HG03139 (cell line): ENCODE measurements at regions not wholly inside any gene's neighbourhood (a gene's known extent, or its start where the extent isn't known, plus 50 kb on each side); places are given as distances from the start of the nearest gene placed in this dataset.

ENCODE experiments used
- ATAC-seq: cut with Tn5 transposase; IDR thresholded peaks from one replicate; pipeline ENCODE4 v1.9.1; 2021; ENCODE audit not compliant: unreplicated experiment

DNA sequence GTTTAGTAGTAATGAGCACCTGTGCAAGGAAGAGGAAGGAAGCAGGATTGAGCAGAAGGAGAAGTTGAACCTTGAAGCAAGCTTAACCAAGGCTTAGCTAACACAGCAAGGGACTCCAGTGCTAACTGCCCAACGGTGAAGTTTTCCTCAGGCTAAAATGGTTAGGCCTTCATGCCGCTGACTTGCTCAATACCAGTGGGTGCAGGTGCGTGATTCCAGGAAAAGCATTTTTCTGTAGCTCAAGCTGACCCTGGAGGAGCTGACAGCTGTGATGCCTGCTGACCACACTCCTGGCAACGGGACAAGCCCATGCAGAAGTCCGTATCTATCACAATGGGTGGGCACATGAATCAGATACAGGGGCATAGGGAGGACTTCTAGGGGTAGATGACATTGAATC, 76.5 kb upstream of the FGGY start:
- no peak for ATAC-seq

DNA sequence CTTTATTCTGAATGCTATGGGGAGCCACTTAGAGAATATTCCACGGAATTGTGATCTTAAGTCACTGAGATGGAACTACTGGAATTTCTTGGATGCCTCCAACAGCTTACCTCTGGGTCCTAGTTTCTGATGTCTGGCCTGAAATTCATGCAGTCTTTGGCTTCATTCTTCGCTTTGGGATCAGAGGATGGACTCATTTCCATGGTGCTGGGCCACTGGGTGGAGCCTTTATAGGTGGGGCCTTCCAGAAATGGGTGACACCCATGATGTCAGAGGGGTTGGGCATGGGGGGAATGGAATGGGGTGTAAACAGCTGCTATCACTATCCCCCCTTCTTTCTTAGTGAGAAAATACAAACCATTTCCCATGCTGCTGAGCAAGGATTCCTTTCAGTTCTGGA, 73.7 kb upstream of the FGGY start:
- no peak for ATAC-seq

DNA sequence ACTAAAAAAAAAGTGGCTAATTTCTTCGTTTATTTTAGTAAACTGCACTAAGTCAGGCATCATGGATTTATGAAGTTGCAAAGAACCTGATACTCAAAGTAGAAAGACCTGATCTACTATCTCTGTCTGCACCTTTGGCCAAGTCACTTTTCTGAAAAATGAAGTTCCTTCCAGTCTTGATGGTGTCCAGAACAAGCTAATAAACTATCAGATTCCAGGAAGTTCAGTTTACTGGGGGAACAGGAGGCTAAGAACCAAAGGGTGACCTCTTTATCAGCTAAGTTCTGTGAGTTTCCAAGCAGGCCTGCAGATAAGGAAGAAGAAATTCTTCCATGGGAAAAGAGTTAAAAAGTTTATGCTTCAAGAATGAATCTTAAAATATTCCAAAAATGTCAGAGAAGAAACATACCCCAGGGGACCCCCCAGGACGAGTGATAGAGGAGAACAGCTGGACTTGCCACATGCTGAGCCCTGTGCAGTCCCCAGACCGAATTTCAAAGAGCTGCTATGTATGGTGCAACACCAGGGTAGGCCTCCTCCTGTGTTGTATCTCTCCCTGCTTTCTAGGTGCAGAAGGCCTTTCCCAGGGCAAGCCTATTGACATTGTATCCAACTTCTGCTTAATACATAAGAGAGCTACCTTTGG, 72.8 kb upstream of the FGGY start:
- no peak for ATAC-seq

DNA sequence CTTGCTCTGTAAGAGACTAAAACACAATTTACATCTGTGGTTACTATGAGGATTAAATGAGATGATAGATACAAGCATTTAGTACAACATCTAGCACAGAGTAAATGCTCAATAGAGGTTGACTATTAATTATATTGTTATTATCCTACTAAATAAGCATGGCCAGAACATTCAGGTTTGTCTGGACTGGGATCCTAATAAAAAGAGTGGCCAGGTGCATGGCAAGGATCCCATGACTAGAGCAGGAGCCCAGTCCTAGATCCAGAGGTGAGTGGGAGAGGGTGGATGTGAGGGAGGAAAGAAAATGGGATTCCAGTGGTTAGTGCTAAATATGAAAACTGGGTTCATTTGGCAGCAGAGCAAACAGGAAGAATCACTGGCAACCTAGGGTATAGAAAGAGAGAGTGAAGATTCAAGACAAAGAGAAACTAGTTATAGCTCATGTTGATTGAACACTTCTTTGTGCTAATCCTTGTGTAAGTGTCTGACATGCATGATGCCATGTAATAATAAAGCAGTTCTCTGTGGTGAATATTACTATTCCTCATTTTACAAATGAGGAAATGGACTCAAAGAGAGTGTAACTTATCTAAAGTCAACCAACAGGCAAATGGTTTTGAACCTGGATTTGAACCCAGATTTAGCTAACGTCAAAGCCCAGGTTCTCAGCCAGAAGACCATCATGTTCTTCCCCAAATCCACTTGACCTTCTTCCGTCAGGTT, 71.1 kb upstream of the FGGY start:
- no peak for ATAC-seq

DNA sequence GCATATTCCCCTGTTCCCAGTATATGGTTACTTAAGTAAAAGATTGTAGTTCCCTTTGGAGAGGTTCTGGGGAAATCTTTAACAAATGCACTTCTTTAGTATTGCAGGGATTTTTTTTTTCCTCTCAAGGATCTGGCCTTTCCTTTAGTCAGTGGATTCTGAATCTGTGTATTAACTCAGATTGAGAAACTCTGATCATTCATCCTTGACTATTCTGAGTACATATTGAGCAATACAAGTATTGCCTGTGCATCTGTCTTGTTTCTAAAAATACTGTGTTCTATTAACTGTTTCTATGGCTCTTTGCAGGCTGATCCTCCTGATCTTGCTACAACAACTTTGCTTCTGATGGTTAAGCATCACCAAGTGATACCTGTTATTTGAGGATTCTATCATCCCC, 67.8 kb upstream of the FGGY start:
- no peak for ATAC-seq

DNA sequence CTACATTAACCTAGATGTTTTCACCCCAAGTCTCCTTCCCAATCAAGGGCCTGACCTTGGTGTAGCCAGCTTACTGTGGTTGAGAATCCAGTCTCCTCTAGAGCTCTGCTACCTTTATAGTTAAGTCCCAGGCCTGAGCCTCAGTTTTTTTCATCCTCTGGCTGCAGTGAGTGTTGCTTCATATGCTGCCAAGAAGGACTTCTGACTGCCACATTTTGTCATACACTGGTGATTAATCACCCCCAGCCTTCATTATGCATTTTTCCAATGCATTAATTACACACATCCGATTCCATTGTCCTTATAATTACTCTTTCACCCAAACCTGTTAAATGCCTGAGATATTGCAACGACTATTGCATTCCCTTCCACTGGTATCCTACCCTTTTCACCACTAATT, 66.3 kb upstream of the FGGY start:
- no peak for ATAC-seq

DNA sequence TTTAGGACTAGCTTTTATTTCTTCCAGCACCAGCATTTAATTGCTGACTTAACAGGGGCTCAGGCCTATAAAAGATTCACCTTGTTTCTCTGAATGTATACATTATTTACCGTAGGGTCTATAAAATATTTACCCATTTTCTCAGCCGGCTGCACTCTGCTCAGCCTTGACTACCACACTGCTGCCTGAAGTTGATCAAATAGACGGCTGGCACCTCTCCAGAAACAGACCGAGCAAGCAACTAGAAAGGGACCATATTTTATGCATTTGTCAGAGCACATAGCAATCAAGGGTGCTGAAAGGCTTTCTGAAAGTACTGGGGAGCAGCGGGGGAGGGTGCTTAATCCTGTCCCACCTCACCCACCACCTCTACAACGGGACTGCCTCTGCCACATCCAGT, 64.7 kb upstream of the FGGY start:
- ATAC-seq: no peak

DNA sequence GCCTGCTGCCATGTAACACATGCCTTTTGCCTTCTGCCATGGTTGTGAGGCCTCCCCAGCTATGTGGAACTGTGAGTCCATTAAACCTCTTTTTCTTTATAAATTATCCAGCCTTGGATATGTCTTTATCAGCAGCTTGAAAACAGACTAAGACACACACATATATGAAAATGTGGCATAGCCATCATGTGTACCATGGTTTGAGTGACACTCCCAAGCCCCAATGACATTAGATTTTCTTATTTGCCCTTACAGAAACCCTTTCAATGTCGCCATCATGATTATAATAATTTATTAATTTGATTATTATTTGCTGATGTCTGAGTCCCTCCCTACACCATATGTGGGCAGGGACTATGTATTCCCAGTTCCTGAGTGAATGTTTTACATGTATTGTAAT, 63.5 kb upstream of the FGGY start:
- no peak for ATAC-seq

DNA sequence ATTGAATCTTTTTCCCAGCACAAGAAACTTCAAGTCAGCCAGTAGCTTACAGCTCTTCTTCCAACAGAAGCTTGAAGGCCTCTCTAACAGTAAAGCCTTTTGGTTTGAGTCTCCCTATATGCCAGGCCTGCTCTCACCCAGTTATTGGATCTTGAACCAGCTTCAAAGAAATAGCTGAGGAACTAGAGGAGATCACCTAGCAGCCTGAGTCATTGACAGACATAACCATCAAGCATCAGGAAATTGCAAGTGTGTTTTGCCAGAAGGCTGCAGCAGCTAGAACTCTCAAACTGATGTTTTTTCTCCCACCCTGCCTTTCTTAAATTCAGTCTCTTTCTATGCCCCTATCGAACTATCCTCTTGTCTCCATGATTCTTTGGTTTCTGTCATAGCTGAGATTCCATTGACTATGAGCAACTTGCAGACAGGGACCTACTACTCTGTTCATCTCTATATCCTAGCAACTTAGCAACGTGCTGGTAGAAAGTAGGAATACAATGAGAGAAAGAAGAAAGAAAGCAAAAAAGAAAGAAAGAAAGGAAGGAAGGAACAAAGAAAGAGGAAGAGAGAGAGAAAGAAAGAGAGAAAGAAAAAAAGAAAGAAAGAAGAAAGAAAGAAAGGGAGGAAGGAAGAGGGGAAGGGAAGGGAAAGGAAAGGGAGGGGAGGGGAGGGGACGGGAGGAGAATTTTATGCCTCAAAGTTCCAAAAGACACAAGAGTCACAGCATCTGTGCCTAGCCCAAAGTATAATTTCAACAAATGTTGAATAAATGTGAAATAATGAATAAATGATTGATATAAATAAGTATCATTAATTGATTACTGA, 60.0 kb upstream of the FGGY start:
- no peak for ATAC-seq

DNA sequence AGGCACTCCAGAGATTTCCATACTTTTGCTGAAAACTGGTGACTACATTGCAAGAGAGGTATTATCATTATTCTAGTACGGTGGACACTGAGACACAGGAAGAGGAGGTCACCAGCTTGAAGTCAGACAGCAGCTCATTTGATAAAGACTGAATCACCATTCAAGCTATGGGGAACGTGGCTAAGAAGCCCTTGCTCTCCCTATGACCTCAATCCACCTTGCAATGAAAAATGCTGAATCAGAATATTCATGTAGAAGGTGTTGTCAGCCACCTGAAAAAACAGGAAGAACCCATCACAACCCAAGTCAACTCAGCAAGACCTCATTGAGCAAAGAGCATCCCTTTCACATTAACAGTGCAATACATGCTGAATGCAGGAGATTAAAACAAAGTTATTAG, 59.0 kb upstream of the FGGY start:
- no peak for ATAC-seq

DNA sequence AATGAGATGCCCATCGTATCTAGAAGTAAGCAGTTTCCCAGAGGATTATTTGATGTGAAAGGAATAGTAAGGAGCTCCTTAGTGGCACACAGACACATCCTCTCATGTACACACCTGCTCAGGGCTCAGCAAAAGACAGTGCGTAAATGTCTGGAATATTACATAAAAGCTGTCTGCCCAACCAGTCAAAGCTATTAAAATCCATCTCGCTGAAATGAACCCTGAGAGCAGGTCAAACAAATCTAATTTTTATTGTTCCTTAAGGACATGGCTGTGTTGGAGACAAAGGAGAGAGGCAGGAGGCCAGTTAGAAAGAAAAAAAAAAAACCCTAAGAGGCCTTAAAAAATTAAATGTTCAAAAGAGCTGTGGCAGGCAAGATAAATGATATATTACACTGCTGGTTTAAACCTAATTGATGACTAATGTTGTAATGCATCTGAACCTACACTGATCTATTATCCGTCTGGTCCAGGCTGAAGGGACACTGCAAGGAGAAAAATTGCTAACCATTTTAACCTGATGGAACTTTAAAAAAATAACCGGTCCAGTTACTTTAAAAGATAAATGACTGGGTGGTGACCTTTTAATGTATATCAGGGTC, 58.5 kb upstream of the FGGY start:
- ATAC-seq: no peak

DNA sequence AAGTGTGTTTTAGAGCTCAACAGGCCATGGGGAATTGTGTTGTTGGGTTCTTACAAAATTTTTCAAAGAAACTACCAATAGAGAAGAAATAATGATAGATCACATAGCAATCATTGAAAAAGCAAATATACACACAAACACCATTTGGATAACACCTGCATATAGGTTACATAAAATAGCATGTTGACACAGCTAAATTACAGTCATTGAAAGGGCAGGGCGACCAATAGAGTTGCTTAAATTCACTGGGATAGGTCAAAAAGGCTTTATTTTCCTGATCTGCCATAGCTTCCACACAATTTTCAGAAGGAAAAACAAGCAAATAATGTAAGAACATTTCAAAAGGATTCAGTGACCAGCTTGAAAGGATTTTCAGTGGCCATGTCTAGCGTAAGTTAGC, 57.9 kb upstream of the FGGY start:
- no peak for ATAC-seq

DNA sequence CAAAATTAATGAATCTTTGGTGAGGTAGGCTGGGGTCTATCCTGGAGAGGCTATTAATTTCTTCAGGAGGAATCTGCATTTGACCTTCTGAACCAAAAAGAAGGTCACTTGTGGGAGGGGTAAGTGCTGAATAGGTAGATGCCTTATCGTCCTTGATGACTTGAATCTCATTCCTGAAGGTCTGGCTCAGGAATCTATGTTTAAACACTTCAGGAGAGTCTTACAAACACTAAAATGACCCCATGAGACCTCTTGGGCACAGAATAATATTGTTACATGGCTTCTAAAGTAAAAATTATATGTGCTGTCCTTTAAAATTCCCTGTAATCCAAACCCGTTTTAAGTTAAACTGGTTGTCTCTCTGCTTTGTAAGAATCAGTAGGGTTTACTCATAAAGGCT, 55.0 kb upstream of the FGGY start:
- no peak for ATAC-seq

DNA sequence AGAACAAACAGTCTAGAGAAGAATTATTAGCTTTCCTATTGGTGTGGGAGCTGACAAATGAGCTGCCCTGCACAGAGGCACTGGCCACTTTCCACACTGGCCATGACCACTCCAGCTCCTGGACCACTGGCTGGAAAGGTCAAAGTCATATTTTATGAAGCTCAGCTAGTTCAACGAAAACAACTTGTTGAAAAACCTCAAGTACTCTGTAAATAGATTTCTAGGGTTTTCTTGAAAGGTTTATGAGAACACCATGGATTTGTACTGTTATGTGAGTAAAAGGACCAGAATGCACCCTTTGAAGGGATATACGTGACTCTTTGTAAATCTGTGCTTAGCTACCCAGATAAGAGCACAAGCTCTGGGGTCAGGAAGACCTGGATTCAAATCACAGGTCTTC, 54.5 kb upstream of the FGGY start:
- ATAC-seq: no peak

DNA sequence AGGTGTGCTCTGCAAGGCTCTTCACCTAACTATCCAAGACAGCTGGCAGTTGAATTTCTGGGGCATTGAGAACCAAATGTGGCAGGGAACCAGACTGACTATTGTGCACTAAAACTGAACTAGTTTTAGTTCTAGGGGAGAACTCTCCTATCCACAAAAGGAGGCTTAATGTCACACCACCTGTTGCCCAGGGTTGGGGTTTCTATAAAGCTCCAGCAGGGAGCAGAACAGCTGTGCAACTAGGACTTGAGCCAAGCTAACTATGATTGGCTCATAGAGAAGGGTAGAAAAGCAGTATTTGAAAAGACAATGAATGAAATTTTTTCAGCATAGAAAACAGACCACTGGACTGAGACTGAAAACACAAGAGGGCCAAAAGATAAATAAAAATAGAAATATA, 53.3 kb upstream of the FGGY start:
- ATAC-seq: no peak

DNA sequence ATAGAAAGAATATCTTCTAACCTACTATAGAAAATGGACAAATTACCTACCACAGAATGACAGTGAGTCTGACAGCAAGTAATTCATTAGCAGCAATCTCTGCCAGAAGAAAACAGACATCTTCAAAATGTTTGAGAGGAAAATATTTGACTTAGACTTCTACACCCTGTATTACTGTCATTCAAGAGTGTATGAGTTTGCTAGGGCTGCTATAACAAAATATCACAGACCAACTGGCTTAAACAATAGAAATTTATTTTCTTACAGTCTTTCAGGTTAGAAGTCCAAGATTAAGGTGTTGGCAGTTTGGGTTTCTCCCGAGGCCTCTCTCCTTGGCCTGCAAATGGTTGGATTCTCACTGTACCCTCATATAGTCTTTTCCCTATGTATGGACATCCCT, 52.9 kb upstream of the FGGY start:
- no peak for ATAC-seq

DNA sequence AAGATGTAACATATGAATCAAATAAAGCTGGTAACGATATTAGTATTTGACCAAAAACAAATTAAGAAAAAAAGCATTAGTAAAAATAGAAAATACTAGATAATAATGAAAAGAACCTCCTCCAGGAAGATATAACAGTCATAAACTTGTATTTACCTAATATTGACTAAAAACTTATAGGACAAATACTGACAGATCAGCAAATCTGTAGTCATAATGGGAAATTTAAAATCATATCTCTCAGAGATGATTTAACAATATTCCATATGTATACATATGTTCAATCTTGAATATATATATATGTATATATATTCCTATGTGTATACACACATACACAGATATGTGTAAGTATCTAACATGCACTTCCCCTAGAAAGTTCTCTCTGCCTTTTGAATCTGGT, 52.0 kb upstream of the FGGY start:
- no peak for ATAC-seq
